BE2C (cell line): ENCODE measurements at regions not wholly inside any gene's neighbourhood (a gene's known extent, or its start where the extent isn't known, plus 50 kb on each side); places are given as distances from the start of the nearest gene placed in this dataset.

ENCODE experiments used
- DNase-seq: peaks from one replicate; pipeline ENCODE4 v3.0.0-alpha.2; 2020
- H3K27me3 ChIP-seq: fragments of 250-450 bp; sonication (Bioruptor Pico); 2 replicates; pipeline ENCODE4 v1.5.1; 2020; ENCODE audit warnings: mild to moderate bottlenecking
- H3K36me3 ChIP-seq: fragments of 250-450 bp; sonication (Bioruptor Pico); 2 replicates; pipeline ENCODE4 v1.5.1; 2020; ENCODE audit warnings: mild to moderate bottlenecking
- H3K4me1 ChIP-seq: fragments of 250-450 bp; sonication (Bioruptor Pico); 2 replicates; pipeline ENCODE4 v1.5.1; 2020
- H3K4me3 ChIP-seq: 2 replicates; pipeline ENCODE4 v1.5.1; 2011; ENCODE audit warnings: low read depth, low read length
- H3K9me3 ChIP-seq: fragments of 250-450 bp; sonication (Bioruptor Pico); 2 replicates; pipeline ENCODE4 v1.5.1; 2020
- TF ChIP-seq, protein P1 (sequence below): IDR thresholded peaks from 2 replicates; pipeline ENCODE4 v1.5.1; 2012; ENCODE audit warnings: mild to moderate bottlenecking, low read depth, low read length

DNA sequence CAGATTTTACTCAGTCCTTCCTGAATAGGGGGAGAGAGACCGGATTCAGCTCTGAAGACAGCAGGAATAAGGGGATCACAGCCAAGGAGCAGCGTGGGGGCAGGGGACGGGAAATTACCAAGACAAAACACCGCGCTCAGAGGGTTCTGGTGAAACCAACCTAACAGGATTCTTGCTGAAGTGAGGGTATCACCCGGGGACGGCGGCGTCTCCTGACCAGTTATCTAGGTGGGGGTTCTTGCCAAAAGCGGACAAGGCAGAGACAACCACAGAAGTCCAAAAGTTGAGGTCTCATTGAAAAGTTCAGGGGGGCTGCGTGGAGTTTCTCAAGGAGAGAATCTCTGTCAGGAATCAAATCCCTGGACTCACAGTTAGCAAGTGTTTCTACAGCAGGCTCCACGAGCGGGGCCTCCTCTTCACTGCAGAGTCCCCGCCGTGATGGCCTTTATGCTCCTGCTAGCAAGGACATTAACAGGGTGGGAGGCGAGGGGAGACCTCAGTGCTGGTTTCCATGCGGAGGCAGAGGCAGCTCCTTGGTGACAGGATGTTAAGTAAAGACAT, 291.0 kb downstream of the BRD1 start:
- Histone ChIP-seq H3K4me1 (no peaks in the 10 kb centered on the region), H3K27me3 (no peaks in the 10 kb centered on the region), H3K4me3 (no peak overlapping the region), H3K36me3 (no peaks in the 10 kb centered on the region), H3K9me3 (no peaks in the 10 kb centered on the region)
- DNase-seq, result no peak
- TF ChIP-seq, protein P1, sequence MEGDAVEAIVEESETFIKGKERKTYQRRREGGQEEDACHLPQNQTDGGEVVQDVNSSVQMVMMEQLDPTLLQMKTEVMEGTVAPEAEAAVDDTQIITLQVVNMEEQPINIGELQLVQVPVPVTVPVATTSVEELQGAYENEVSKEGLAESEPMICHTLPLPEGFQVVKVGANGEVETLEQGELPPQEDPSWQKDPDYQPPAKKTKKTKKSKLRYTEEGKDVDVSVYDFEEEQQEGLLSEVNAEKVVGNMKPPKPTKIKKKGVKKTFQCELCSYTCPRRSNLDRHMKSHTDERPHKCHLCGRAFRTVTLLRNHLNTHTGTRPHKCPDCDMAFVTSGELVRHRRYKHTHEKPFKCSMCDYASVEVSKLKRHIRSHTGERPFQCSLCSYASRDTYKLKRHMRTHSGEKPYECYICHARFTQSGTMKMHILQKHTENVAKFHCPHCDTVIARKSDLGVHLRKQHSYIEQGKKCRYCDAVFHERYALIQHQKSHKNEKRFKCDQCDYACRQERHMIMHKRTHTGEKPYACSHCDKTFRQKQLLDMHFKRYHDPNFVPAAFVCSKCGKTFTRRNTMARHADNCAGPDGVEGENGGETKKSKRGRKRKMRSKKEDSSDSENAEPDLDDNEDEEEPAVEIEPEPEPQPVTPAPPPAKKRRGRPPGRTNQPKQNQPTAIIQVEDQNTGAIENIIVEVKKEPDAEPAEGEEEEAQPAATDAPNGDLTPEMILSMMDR, result no peak

DNA sequence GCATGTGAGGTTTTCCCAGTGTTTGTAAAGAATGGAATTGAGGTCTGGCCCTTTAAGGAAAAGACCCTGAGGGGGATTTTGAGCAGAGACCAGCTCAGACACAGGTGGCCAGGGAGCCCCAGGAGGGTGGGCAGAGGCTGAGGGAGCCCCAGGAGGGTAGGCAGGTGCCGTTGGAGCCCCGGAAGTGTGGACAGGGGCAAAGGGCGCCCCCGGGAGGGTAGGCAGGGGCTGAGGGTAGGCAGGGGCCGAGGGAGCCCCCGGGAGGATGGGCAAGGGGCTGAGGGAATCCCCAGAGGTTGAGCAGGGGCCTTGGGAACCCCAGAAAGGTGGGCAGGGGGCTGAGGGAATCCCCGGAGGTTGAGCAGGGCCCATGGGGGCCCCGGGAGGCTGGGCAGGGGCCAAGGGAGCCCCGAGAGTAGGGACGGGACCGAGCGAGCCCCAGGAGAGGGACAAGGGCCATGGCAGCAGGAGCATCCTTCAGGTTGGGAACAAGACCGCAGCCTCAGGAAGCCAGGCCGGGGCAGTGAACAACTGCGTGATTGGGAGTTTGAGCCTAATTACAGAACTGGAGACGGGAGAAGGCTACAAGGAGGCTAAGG, 292.0 kb downstream of the BRD1 start:
- Histone ChIP-seq H3K9me3 (no peaks in the 10 kb centered on the region), H3K36me3 (no peaks in the 10 kb centered on the region), H3K27me3 (no peaks in the 10 kb centered on the region), H3K4me3 (no peak overlapping the region), H3K4me1 (no peaks in the 10 kb centered on the region)
- TF ChIP-seq, protein P1, result no peak
- no peak for DNase-seq

DNA sequence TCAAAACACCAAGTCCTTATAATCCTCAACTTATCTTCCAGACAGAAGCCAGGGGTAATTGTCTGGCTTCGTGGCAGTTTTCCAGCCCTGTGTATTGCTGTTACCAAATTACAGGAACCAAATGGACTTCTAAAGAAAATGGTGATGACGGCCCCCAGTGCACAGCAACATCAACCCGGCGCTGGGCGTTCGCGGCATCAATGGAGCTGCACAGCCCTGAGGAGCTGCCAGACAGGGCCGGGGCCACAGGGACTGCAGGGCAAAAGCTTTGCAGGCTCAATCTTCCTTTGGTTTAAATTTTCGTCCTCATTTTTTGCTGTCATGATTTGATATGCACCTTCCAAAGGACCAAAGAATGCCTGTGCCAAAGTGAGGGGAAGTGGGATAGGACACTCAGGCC, 292.5 kb downstream of the BRD1 start:
- Histone ChIP-seq H3K27me3 (no peaks in the 10 kb centered on the region), H3K36me3 (no peaks in the 10 kb centered on the region), H3K4me1 (no peaks in the 10 kb centered on the region), H3K4me3 (no peak overlapping the region), H3K9me3 (no peaks in the 10 kb centered on the region)
- TF ChIP-seq, protein P1, result no peak
- no peak for DNase-seq

DNA sequence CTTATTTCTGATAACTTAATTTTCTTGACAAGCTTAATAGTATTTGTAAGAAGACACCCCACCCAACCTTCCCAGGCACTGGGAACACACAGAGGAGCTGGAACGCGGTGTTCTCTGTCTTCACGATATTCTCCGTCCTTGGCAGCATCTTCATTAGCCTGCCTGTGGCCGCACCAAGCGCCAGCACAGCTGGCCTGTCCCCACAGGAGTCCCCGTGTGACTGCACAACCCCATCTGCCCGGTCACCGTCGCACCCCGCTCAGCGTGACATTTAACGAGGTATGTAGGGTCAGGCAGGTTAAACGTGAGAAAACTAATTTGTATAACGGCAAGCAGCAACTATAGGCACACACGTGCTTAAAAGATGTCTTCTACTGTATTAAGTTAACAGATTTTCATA, 293.3 kb downstream of the BRD1 start:
- TF ChIP-seq, protein P1, result no peak
- DNase-seq, result no peak
- no peaks in the 10 kb centered on the region for H3K27me3 ChIP-seq
- H3K9me3 ChIP-seq, result no peaks in the 10 kb centered on the region
- no peaks in the 10 kb centered on the region for H3K4me1 ChIP-seq
- no peak overlapping the region for H3K4me3 ChIP-seq
- H3K36me3 ChIP-seq, result no peaks in the 10 kb centered on the region

DNA sequence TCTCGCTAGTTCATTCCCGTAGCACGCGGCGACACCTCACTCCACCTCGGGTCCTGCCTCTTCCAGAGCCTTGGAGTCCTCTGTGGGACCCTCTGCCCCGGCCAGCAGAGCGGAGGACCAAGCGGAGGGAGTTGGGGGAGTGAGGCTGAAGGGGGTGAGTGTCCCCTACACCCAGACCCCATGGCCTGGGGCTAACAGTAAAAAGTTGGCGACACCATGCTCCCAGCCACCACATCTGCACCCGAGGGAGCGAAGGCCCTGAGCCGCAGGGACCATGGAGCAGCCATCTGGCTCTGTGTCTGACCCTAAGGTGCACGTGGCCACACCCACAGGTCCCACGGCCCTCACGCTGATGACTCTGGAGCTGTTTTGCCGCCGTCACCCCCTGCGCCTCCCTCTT, 293.8 kb downstream of the BRD1 start:
- no peaks in the 10 kb centered on the region for H3K27me3 ChIP-seq
- DNase-seq, result no peak
- H3K4me1 ChIP-seq, result no peaks in the 10 kb centered on the region
- no peak overlapping the region for H3K4me3 ChIP-seq
- TF ChIP-seq, protein P1, result no peak
- H3K9me3 ChIP-seq, result no peaks in the 10 kb centered on the region
- no peaks in the 10 kb centered on the region for H3K36me3 ChIP-seq
